HFF-Myc (cell line): ENCODE measurements at regions not wholly inside any gene's neighbourhood (a gene's known extent, or its start where the extent isn't known, plus 50 kb on each side); places are given as distances from the start of the nearest gene placed in this dataset.

Experiments
- DNase-seq: peaks from one replicate; pipeline ENCODE4 v3.0.0-alpha.2; 2011; ENCODE audit warnings: low read depth; ENCODE audit errors: extremely low read depth
- H3K4me3 ChIP-seq: replicated peaks from 2 replicates; pipeline ENCODE4 v1.5.1; 2011; ENCODE audit warnings: low read depth, mild to moderate bottlenecking, control low read depth, low read length
- TF ChIP-seq, protein P1 (sequence below): IDR thresholded peaks from 2 replicates; pipeline ENCODE4 v1.5.1; 2012; ENCODE audit warnings: mild to moderate bottlenecking, low read depth, low read length, control low read depth; ENCODE audit errors: missing control alignments

DNA sequence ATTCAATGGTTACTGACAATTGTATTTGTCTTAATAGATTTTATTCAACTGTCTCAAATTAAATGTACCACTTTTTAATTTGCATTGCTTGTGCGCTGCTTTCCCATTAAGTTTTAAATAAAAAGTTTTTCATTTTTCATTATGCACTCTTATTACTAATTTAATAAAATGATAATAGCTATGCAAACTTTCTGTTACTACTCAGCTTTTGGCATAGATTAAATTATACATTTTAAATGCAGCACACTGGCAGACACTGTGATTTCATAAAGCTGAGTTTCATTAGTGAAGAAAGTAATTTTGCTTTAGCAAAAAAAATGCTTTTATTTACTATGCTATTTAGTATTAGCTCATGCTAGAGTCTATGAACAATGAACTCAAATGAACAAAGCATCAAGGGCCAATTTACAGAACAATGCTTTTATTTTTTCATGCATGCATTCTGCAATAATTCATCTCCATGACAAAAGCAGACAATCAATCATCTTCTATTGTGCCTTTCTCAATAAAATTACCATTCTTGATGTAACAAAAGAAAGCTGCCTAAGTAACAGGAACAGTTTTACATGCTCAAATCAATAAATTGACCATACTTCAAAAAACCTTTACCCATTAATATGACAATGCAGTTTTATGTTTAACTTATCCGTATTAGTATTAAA lies 595.2 kb upstream of the ARRDC3 start:
- no peak for DNase-seq
- TF ChIP-seq, protein P1, sequence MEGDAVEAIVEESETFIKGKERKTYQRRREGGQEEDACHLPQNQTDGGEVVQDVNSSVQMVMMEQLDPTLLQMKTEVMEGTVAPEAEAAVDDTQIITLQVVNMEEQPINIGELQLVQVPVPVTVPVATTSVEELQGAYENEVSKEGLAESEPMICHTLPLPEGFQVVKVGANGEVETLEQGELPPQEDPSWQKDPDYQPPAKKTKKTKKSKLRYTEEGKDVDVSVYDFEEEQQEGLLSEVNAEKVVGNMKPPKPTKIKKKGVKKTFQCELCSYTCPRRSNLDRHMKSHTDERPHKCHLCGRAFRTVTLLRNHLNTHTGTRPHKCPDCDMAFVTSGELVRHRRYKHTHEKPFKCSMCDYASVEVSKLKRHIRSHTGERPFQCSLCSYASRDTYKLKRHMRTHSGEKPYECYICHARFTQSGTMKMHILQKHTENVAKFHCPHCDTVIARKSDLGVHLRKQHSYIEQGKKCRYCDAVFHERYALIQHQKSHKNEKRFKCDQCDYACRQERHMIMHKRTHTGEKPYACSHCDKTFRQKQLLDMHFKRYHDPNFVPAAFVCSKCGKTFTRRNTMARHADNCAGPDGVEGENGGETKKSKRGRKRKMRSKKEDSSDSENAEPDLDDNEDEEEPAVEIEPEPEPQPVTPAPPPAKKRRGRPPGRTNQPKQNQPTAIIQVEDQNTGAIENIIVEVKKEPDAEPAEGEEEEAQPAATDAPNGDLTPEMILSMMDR, result no peak
- H3K4me3 ChIP-seq, result no peak overlapping the region

- DNase-seq, result no peak
- TF ChIP-seq, protein P1, result no peak
- no peak overlapping the region for H3K4me3 ChIP-seq
These were observed 594.5 kb upstream of the ARRDC3 start for GRCh38 chr5:91977579-91977978.

DNA sequence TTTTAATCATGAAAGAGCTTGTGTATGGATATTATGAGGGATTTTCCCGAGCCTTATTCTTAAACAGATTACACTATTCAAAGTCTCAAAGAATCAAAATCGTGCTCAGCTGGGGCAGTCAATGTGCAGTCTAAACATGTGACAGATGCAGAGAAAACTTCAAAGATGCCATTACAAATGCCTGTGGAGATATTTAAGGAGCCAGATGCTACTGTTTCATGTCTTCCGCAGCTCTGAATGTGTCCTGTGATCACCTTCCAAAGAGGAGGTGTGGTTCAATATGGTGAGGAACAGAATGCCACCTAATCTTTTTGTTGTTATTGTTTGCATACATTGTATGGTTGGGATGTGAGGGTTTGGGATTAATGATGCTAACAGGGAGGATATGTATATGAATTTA lies 593.3 kb upstream of the ARRDC3 start:
- DNase-seq, result no peak
- TF ChIP-seq, protein P1, result no peak

GRCh38 chr5:91963166-91963565 lies 580.0 kb upstream of the ARRDC3 start:
- no peak for DNase-seq
- TF ChIP-seq, protein P1, result no peak
- H3K4me3 ChIP-seq, result no peak overlapping the region

More for the DNA sequence above, 593.3 kb upstream of the ARRDC3 start:
- no peak overlapping the region for H3K4me3 ChIP-seq

- DNase-seq, result no peak
- TF ChIP-seq, protein P1, result no peak
- H3K4me3 ChIP-seq, result no peak overlapping the region
These were observed 574.5 kb upstream of the ARRDC3 start for GRCh38 chr5:91957666-91958065.

- TF ChIP-seq, protein P1, result no peak
- DNase-seq, result no peak
- no peak overlapping the region for H3K4me3 ChIP-seq
These were observed 573.6 kb upstream of the ARRDC3 start for GRCh38 chr5:91956738-91957137.

DNA sequence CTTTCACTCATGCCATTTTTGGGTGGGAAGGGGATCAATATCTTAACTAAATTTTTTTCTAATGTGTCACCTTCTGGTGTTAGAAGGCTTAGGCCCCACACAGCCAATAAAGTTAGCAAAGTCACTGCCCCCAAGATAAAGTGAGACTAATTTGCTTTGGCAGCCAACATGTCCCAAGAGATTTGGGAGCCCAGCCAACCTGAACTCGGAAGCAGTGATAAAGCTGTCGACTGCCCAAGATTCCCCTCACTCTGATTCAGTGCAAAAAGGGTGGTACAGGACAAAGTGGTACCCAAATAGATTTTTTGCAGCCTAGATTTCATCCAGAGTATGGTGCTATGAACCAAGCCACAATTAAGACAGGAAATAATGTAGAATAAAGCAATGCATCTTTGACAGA lies 572.5 kb upstream of the ARRDC3 start:
- DNase-seq, result no peak
- TF ChIP-seq, protein P1, result no peak
- no peak overlapping the region for H3K4me3 ChIP-seq
